ENCODE measurements at regions not wholly inside any gene's neighbourhood (a gene's known extent, or its start where the extent isn't known, plus 50 kb on each side); places are given as distances from the start of the nearest gene placed in this dataset.

DNA sequence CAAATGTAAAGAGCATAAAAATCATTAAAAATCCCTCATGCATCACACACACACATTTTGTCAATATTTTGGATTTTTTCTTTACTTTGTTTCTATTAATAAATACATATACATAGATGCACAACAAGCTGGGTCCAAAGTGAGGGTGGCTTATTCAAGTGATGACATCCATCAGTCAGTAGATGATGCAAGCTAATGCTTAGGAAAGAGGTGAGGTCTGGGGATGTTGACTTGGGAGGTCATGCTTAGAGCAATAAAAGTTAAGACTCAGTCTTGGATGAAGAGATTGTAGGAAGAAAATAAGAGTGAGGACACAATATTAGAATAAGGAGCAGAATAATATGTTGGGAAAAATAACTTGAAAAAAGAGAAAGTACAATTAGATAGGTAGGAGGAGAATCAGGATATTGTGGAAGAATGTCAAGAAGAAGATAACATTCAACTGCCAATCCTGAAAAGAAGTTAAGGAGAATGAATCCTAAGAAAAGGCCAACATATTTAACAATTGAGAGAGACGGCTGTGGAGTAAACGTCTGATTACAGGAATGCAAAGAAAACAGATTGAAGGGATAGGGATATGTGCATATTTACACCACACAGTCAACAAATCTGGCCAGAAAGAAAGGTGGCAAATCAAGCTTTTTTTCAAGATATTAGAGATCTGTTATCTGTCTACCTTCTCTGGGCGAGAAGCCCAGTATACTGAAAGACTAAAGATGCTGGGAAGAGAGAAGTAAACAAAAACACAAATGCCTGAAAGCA lies 111.0 kb upstream of the TJP1 start:
- no peak overlapping the region for H3K4me2 ChIP-seq (ENCODE audit: low read depth, low read length, poor library complexity, severe bottlenecking)
- DNase-seq: no peak
- H3K27me3 ChIP-seq (ENCODE audit: low read length): no peaks in the 10 kb centered on the region
- H3K79me2 ChIP-seq (ENCODE audit: low read length): no peaks in the 10 kb centered on the region
- H3K4me3 ChIP-seq (ENCODE audit: low read length): no peak overlapping the region
- H3K4me1 ChIP-seq (ENCODE audit: low read length): no peaks in the 10 kb centered on the region
- H3K9me2 ChIP-seq (replicated peaks; ENCODE audit: insufficient read depth, low read length): no peaks in the 10 kb centered on the region
- H4K20me1 ChIP-seq (ENCODE audit: insufficient read depth, low read depth, low read length): no peaks in the 10 kb centered on the region
- H3K36me3 ChIP-seq (ENCODE audit: insufficient read depth, low read length): no peaks in the 10 kb centered on the region
- no peak overlapping the region for H2AFZ ChIP-seq (ENCODE audit: low read length)
- no peak overlapping the region for H3K27ac ChIP-seq (ENCODE audit: low read length)
- H3K9ac ChIP-seq (ENCODE audit: low read length): no peak overlapping the region
- H3K9me3 ChIP-seq (ENCODE audit: low read length): no peaks in the 10 kb centered on the region

DNA sequence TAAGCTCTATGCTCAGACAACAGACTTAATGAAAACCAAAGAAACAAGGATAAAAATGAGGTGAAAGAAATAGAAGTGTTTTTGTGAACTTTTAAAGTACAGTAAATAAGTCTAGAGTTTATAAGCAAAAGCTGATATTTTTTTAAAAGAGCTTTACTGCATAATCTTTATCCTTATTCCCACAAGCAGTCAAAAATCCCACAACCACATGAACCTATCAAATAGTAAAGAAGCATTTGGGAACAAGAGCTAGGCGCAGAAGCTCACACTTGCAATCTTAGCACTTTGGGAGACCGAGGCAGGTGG lies 103.8 kb upstream of the TJP1 start:
- Histone ChIP-seq H3K9me3 (ENCODE audit: low read length) (no peaks in the 10 kb centered on the region), H3K9ac (ENCODE audit: low read length) (no peak overlapping the region), H3K27ac (ENCODE audit: low read length) (no peak overlapping the region), H3K36me3 (ENCODE audit: insufficient read depth, low read length) (no peaks in the 10 kb centered on the region), H3K79me2 (ENCODE audit: low read length) (no peaks in the 10 kb centered on the region), H2AFZ (ENCODE audit: low read length) (no peak overlapping the region), H3K4me2 (ENCODE audit: low read depth, low read length, poor library complexity, severe bottlenecking) (no peak overlapping the region), H3K4me3 (ENCODE audit: low read length) (no peak overlapping the region), H3K9me2 (replicated peaks; ENCODE audit: insufficient read depth, low read length) (no peaks in the 10 kb centered on the region), H4K20me1 (ENCODE audit: insufficient read depth, low read depth, low read length) (no peaks in the 10 kb centered on the region), H3K4me1 (ENCODE audit: low read length) (no peaks in the 10 kb centered on the region), H3K27me3 (ENCODE audit: low read length) (no peaks in the 10 kb centered on the region)
- no peak for DNase-seq

DNA sequence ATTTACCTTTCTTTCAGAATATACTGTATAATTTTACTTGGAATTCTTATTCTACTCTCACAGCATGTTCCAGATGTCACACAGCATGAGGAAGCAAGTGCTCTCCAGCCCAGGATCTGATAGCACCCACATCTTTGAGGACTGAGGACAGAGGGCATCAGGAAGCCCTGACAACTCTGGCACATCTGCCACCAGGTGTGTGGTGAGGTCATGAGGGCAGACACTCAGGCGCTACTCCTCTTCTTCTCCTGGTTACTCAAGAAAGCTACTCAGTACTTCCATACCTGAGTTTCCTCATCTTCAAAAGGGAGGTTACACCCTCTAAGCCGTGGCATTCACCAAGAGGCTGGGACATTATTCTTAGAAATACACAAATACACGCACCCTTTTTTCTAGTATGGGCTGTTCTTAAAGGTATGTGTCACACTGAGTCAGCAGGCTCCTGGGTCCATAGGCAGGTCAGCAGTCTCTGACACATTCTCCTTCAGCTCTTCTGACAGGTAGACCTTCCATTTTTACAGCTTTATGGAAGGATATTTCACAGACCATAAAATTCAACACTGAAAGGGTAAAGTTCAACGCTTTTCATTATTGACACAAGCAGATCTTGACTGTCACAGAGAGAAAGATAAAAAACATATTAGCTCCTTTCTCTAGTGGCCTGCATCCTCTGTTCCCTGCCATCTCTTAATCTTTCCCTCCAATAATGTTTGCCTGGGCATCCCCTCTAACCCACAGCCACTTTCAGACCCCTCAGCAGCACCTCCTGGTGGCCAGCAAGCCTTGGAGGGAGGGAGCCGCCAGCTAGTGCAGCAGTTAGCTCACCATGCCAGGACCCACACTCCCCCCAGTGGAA lies 103.2 kb upstream of the TJP1 start:
- Histone ChIP-seq H3K4me3 (ENCODE audit: low read length) (no peak overlapping the region), H3K4me2 (ENCODE audit: low read depth, low read length, poor library complexity, severe bottlenecking) (no peak overlapping the region), H3K36me3 (ENCODE audit: insufficient read depth, low read length) (no peaks in the 10 kb centered on the region), H3K27me3 (ENCODE audit: low read length) (no peaks in the 10 kb centered on the region), H3K4me1 (ENCODE audit: low read length) (no peaks in the 10 kb centered on the region), H3K79me2 (ENCODE audit: low read length) (no peaks in the 10 kb centered on the region), H3K9ac (ENCODE audit: low read length) (no peak overlapping the region), H4K20me1 (ENCODE audit: insufficient read depth, low read depth, low read length) (no peaks in the 10 kb centered on the region), H3K27ac (ENCODE audit: low read length) (no peak overlapping the region), H2AFZ (ENCODE audit: low read length) (no peak overlapping the region), H3K9me2 (replicated peaks; ENCODE audit: insufficient read depth, low read length) (no peaks in the 10 kb centered on the region), H3K9me3 (ENCODE audit: low read length) (no peaks in the 10 kb centered on the region)
- DNase-seq: peak; percentile 80

DNA sequence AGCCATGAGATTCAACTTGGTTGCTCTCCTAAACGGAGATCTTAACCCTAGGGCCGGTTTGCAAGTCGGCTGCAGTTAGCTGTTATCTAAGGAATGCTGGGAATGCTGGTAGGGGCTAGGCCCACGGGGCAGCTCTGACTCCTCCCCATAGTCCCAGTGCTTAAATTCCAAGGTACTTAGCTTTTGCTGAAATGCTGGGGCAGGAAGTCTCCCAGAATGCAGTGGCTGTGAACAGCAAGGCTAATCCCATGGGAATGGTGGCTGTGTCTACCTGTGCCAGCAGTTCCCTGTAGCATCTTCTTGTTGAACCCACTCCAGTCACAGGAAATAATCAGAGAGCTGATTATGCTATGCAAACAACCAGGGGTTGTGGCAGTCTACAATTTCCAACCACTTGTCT lies 102.5 kb upstream of the TJP1 start:
- Histone ChIP-seq H3K4me1 (ENCODE audit: low read length) (no peaks in the 10 kb centered on the region), H3K9ac (ENCODE audit: low read length) (no peak overlapping the region), H3K9me2 (replicated peaks; ENCODE audit: insufficient read depth, low read length) (no peaks in the 10 kb centered on the region), H4K20me1 (ENCODE audit: insufficient read depth, low read depth, low read length) (no peaks in the 10 kb centered on the region), H3K36me3 (ENCODE audit: insufficient read depth, low read length) (no peaks in the 10 kb centered on the region), H3K27ac (ENCODE audit: low read length) (no peak overlapping the region), H3K9me3 (ENCODE audit: low read length) (no peaks in the 10 kb centered on the region), H3K4me2 (ENCODE audit: low read depth, low read length, poor library complexity, severe bottlenecking) (no peak overlapping the region), H2AFZ (ENCODE audit: low read length) (no peak overlapping the region), H3K4me3 (ENCODE audit: low read length) (no peak overlapping the region), H3K79me2 (ENCODE audit: low read length) (no peaks in the 10 kb centered on the region), H3K27me3 (ENCODE audit: low read length) (no peaks in the 10 kb centered on the region)
- DNase-seq: no peak

DNA sequence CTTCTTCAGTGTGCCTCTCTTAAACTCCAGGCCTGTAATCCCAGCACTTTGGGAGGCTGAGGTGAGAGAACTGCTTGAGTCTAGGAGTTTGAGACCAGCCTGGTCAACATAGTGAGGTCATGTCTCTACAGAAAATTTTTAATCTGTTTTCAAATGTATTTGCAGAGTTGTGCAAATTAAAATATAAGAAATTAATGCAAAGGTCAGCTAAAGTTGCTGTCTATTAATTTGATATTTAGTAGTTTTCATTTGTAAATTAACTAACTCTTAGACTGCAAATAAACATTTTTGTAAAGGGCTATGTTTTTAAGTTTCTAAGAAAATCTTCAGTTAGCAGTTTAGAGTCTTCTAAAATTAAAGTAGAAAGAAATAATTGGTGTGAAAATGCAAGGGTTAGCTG lies 99.9 kb upstream of the TJP1 start:
- DNase-seq: no peak
- no peak overlapping the region for H3K9ac ChIP-seq (ENCODE audit: low read length)
- H3K36me3 ChIP-seq (ENCODE audit: insufficient read depth, low read length): no peaks in the 10 kb centered on the region
- no peak overlapping the region for H3K4me2 ChIP-seq (ENCODE audit: low read depth, low read length, poor library complexity, severe bottlenecking)
- H3K27ac ChIP-seq (ENCODE audit: low read length): no peak overlapping the region
- no peaks in the 10 kb centered on the region for H3K27me3 ChIP-seq (ENCODE audit: low read length)
- H3K9me2 ChIP-seq (replicated peaks; ENCODE audit: insufficient read depth, low read length): no peaks in the 10 kb centered on the region
- no peaks in the 10 kb centered on the region for H4K20me1 ChIP-seq (ENCODE audit: insufficient read depth, low read depth, low read length)
- no peaks in the 10 kb centered on the region for H3K9me3 ChIP-seq (ENCODE audit: low read length)
- H3K4me1 ChIP-seq (ENCODE audit: low read length): no peaks in the 10 kb centered on the region
- H3K4me3 ChIP-seq (ENCODE audit: low read length): no peak overlapping the region
- H3K79me2 ChIP-seq (ENCODE audit: low read length): no peaks in the 10 kb centered on the region
- H2AFZ ChIP-seq (ENCODE audit: low read length): no peak overlapping the region

DNA sequence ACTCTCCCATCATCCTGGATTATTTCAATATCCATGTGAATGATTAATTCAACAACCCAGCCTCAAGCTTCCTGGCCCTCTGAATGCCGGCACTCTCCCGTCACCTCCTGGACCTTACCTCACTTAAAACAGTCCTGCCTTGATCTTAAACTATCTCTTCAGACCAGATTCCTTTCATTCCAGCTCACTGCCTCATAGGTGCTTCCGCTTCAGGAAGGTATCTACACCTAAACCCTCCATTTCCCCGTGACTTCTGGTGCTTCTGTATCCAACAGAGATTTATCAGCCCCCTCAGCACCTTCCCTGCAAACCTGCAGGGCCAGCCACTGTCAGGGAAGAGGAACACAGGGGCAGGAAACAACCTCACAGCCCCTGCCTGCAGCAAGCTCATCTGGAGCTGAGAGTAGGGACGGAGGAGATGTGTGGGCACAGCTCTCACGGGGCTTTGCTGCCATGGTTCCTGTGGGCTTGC lies 98.9 kb upstream of the TJP1 start:
- no peak for DNase-seq
- Histone ChIP-seq H3K27ac (ENCODE audit: low read length) (no peak overlapping the region), H2AFZ (ENCODE audit: low read length) (no peak overlapping the region), H3K9me2 (replicated peaks; ENCODE audit: insufficient read depth, low read length) (no peaks in the 10 kb centered on the region), H3K4me2 (ENCODE audit: low read depth, low read length, poor library complexity, severe bottlenecking) (no peak overlapping the region), H4K20me1 (ENCODE audit: insufficient read depth, low read depth, low read length) (no peaks in the 10 kb centered on the region), H3K4me1 (ENCODE audit: low read length) (no peaks in the 10 kb centered on the region), H3K36me3 (ENCODE audit: insufficient read depth, low read length) (no peaks in the 10 kb centered on the region), H3K9me3 (ENCODE audit: low read length) (no peaks in the 10 kb centered on the region), H3K79me2 (ENCODE audit: low read length) (no peaks in the 10 kb centered on the region), H3K4me3 (ENCODE audit: low read length) (no peak overlapping the region), H3K27me3 (ENCODE audit: low read length) (no peaks in the 10 kb centered on the region), H3K9ac (ENCODE audit: low read length) (no peak overlapping the region)

DNA sequence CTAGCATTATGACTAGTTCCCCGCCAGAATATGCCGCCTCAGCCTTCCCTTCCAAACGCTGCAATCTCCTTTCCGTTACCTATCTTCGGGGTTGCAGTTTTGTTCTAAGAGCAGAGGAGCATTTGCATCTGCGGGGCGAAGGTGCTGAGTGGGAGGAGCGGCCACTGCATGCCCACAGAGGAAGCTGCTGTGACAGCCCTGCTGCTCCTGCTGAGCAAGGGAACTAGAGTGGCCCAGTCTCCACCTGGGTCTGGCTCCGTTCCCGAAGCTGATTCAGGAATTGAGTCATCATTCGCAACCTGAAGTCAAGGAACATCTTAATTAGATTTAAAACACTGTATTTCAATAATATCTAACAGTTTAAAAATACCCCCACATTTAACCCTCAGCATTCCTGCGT lies 98.2 kb upstream of the TJP1 start:
- no peak overlapping the region for H3K4me2 ChIP-seq (ENCODE audit: low read depth, low read length, poor library complexity, severe bottlenecking)
- H2AFZ ChIP-seq (ENCODE audit: low read length): no peak overlapping the region
- no peak overlapping the region for H3K27ac ChIP-seq (ENCODE audit: low read length)
- H4K20me1 ChIP-seq (ENCODE audit: insufficient read depth, low read depth, low read length): no peaks in the 10 kb centered on the region
- H3K4me1 ChIP-seq (ENCODE audit: low read length): no peaks in the 10 kb centered on the region
- DNase-seq: no peak
- H3K79me2 ChIP-seq (ENCODE audit: low read length): no peaks in the 10 kb centered on the region
- no peaks in the 10 kb centered on the region for H3K36me3 ChIP-seq (ENCODE audit: insufficient read depth, low read length)
- H3K27me3 ChIP-seq (ENCODE audit: low read length): no peaks in the 10 kb centered on the region
- H3K9me3 ChIP-seq (ENCODE audit: low read length): no peaks in the 10 kb centered on the region
- no peaks in the 10 kb centered on the region for H3K9me2 ChIP-seq (replicated peaks; ENCODE audit: insufficient read depth, low read length)
- H3K4me3 ChIP-seq (ENCODE audit: low read length): no peak overlapping the region
- no peak overlapping the region for H3K9ac ChIP-seq (ENCODE audit: low read length)

DNA sequence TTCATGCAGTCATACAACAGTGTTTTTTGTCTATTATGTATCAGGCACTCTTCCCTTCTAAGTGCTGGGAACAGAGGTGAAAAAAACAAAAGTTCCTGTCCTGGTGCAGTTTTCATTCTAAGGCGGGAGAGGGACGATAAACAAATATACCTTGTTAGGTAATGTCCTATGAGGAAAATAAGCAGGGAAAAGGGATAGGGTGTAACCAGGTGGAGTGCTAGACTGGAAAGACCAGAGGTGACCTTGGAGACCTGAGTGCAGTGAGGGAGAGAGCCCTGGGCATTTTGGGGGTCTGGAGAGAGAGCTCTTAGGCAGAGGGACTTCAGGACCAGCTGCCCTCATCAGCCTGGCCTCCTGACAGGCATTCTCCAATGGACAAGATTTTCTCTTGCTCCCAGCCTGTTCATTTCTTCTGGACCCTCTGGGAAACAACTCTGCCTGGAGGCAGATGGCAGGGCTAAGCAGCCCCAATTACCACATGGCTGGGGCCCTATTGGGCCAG lies 97.2 kb upstream of the TJP1 start:
- H3K79me2 ChIP-seq (ENCODE audit: low read length): no peaks in the 10 kb centered on the region
- H3K4me2 ChIP-seq (ENCODE audit: low read depth, low read length, poor library complexity, severe bottlenecking): no peak overlapping the region
- no peak overlapping the region for H2AFZ ChIP-seq (ENCODE audit: low read length)

More for the DNA sequence above, 97.2 kb upstream of the TJP1 start:
- no peak overlapping the region for H3K9ac ChIP-seq (ENCODE audit: low read length)
- DNase-seq: no peak
- no peaks in the 10 kb centered on the region for H3K27me3 ChIP-seq (ENCODE audit: low read length)
- H3K4me3 ChIP-seq (ENCODE audit: low read length): no peak overlapping the region
- H3K36me3 ChIP-seq (ENCODE audit: insufficient read depth, low read length): no peaks in the 10 kb centered on the region
- H3K4me1 ChIP-seq (ENCODE audit: low read length): no peaks in the 10 kb centered on the region
- no peaks in the 10 kb centered on the region for H4K20me1 ChIP-seq (ENCODE audit: insufficient read depth, low read depth, low read length)
- H3K27ac ChIP-seq (ENCODE audit: low read length): no peak overlapping the region
- H3K9me3 ChIP-seq (ENCODE audit: low read length): no peaks in the 10 kb centered on the region
- H3K9me2 ChIP-seq (replicated peaks; ENCODE audit: insufficient read depth, low read length): no peaks in the 10 kb centered on the region
